ENCODE measurements at regions not wholly inside any gene's neighbourhood (a gene's known extent, or its start where the extent isn't known, plus 50 kb on each side); places are given as distances from the start of the nearest gene placed in this dataset.

DNA sequence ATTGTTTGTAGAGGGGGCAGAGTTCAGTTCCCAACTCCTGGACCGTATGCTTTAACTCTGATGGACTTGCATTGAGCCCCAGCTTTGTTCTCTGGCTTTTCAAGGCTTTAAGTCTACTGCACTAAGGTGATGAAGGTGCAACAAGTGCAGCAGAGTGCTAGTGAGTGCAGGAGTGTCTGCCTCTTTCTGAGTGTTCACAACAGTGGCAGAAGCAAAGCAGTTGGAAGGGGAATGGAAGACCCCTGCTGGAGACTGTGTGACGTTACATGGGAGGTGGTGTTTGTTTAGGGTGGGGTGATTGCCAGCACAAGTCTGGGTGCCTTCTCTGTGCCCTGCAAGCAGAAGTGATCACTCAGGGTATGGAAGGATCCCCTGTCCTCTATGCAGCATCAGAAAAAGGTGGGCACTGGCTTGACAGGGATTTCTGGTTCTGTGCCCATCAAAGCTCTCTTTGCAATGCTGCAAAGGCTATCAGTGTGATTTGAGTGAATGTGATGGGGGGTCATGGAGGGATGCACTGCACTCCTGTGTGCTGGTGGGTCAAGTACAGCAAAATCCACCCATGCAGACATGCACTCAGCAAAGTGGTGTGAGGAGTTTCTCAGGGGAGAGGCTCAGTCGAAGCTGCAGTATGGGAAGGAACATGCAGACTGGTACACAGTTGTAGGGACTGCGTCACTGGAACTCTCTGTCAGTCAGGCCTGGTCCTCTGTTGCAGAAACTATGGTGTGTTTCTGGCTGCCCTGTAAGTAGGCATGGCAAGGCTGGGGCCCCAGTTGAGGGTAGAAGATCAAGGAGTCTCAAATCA is 70.9 kb upstream of the UGT2B7 start:
- POLR2A ChIA-PET = no interaction called here
- FAIRE-seq (no peak), DNase-seq (ENCODE audit: extremely low read depth in 1 of 4, low spot score in 3 of 4) (peak in 2 of 4 experiments; percentile 5 to 8), ATAC-seq (no peak)
- intact Hi-C loops (cut with micrococcal nuclease) (loop anchor here (10.0 kb wide), 1 partner anchor 531 kb away; no protein-coding TSS in a partner anchor), in situ Hi-C loops (cut with MboI) (no loop called here)
- TF ChIP-seq, protein P1, sequence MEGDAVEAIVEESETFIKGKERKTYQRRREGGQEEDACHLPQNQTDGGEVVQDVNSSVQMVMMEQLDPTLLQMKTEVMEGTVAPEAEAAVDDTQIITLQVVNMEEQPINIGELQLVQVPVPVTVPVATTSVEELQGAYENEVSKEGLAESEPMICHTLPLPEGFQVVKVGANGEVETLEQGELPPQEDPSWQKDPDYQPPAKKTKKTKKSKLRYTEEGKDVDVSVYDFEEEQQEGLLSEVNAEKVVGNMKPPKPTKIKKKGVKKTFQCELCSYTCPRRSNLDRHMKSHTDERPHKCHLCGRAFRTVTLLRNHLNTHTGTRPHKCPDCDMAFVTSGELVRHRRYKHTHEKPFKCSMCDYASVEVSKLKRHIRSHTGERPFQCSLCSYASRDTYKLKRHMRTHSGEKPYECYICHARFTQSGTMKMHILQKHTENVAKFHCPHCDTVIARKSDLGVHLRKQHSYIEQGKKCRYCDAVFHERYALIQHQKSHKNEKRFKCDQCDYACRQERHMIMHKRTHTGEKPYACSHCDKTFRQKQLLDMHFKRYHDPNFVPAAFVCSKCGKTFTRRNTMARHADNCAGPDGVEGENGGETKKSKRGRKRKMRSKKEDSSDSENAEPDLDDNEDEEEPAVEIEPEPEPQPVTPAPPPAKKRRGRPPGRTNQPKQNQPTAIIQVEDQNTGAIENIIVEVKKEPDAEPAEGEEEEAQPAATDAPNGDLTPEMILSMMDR (IDR thresholded peaks at IDR 0.05 in 2 of 3, conservative IDR thresholded peaks at IDR 0.05 in 1 of 3; ENCODE audit: insufficient read depth in 2 of 3, low read depth in 1 of 3, low read length in 3 of 3) = peak in 1 of 3 experiments; percentile 18; a peak in 1 of 6 replicates
- TF ChIP-seq HMG20A (CRISPR knock-in tag; conservative IDR thresholded peaks at IDR 0.05) = no peak
- peak in 1 of 2 experiments; percentile 60; a peak in 2 of 4 replicates for TF ChIP-seq RAD21 (CRISPR knock-in tag; conservative IDR thresholded peaks at IDR 0.05 in 1 of 2, IDR thresholded peaks at IDR 0.05 in 1 of 2)
- TF ChIP-seq, protein P2, sequence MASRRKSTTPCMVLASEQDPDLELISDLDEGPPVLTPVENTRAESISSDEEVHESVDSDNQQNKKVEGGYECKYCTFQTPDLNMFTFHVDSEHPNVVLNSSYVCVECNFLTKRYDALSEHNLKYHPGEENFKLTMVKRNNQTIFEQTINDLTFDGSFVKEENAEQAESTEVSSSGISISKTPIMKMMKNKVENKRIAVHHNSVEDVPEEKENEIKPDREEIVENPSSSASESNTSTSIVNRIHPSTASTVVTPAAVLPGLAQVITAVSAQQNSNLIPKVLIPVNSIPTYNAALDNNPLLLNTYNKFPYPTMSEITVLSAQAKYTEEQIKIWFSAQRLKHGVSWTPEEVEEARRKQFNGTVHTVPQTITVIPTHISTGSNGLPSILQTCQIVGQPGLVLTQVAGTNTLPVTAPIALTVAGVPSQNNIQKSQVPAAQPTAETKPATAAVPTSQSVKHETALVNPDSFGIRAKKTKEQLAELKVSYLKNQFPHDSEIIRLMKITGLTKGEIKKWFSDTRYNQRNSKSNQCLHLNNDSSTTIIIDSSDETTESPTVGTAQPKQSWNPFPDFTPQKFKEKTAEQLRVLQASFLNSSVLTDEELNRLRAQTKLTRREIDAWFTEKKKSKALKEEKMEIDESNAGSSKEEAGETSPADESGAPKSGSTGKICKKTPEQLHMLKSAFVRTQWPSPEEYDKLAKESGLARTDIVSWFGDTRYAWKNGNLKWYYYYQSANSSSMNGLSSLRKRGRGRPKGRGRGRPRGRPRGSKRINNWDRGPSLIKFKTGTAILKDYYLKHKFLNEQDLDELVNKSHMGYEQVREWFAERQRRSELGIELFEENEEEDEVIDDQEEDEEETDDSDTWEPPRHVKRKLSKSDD (conservative IDR thresholded peaks at IDR 0.05; ENCODE audit: low read length) = no peak
- H3K36me3 ChIP-seq (ENCODE audit: control insufficient read depth, insufficient read depth, low read length) = no peaks in the 10 kb centered on the region
- H3K27ac ChIP-seq (ENCODE audit: extremely low read depth, low read depth, low read length) = no peak overlapping the region
- CTCF ChIA-PET (ENCODE audit: low intra/inter-chr PET ratio) = no interaction called here
- 4% methylated on average over 4 of the region's 4 CpGs for WGBS (ENCODE audit: insufficient coverage, low coverage, missing lambda C conversion rate)
- H3K27me3 ChIP-seq (ENCODE audit: control insufficient read depth in 2 of 2, insufficient read depth in 2 of 2, low read length in 2 of 2) = no peaks in the 10 kb centered on the region
- no peak overlapping the region for H3K4me3 ChIP-seq
- H4K20me1 ChIP-seq (replicated peaks; ENCODE audit: control insufficient read depth, insufficient read depth, low read length) = no peaks in the 10 kb centered on the region
- H3K79me2 ChIP-seq (ENCODE audit: control insufficient read depth, insufficient read depth, low read length) = no peaks in the 10 kb centered on the region
- no peak overlapping the region for H3K4me2 ChIP-seq (ENCODE audit: insufficient read depth, low read length)
- H2AFZ ChIP-seq (ENCODE audit: low read depth, low read length) = no peak overlapping the region
- no peak overlapping the region for H3K9ac ChIP-seq (ENCODE audit: insufficient read depth in 1 of 2, low read depth in 2 of 2, low read length in 2 of 2)
- no peaks in the 10 kb centered on the region for H3K4me1 ChIP-seq (replicated peaks in 1 of 2; ENCODE audit: control insufficient read depth in 2 of 2, insufficient read depth in 2 of 2, low read length in 2 of 2)
- BruUV-seq (replicated peaks) = no TSS peak
- no peaks in the 10 kb centered on the region for H3K9me1 ChIP-seq (ENCODE audit: control insufficient read depth, insufficient read depth, low read length)
- H3K9me3 ChIP-seq (replicated peaks; ENCODE audit: control insufficient read depth, insufficient read depth, low read depth, low read length) = no peaks in the 10 kb centered on the region

Measured in K562 (cell line).